ENCODE measurements at regions not wholly inside any gene's neighbourhood (a gene's known extent, or its start where the extent isn't known, plus 50 kb on each side); places are given as distances from the start of the nearest gene placed in this dataset.
A peak's percentile ranks its signal among the peaks of the same experiment; 100 is the strongest.

GRCh38 chr11:39288011-39288410, 2171.4 kb downstream of the LRRC4C start:
- no peak for DNase-seq

- no peak for DNase-seq
These were observed 2191.2 kb downstream of the LRRC4C start for GRCh38 chr11:39268176-39268690.

GRCh38 chr11:39255648-39256047, 2203.8 kb downstream of the LRRC4C start:
- no peak for DNase-seq

GRCh38 chr11:39249566-39250365, 2209.7 kb downstream of the LRRC4C start:
- no peak for DNase-seq

GRCh38 chr11:39247570-39248137, 2211.8 kb downstream of the LRRC4C start:
- DNase-seq = peak; percentile 1

GRCh38 chr11:39239553-39239952, 2219.9 kb downstream of the LRRC4C start:
- peak; percentile 32 for DNase-seq

- DNase-seq = no peak
These were observed 2222.5 kb downstream of the LRRC4C start for GRCh38 chr11:39236916-39237315.

GRCh38 chr11:39221550-39222138, 2237.8 kb downstream of the LRRC4C start:
- peak; percentile 48 for DNase-seq

GRCh38 chr11:39220501-39221230, 2238.8 kb downstream of the LRRC4C start:
- DNase-seq = no peak

GRCh38 chr11:39220069-39220468, 2239.4 kb downstream of the LRRC4C start:
- no peak for DNase-seq

- no peak for DNase-seq
These were observed 2249.5 kb downstream of the LRRC4C start for GRCh38 chr11:39209981-39210380.

- DNase-seq = peak; percentile 30
These were observed 2254.0 kb downstream of the LRRC4C start for GRCh38 chr11:39205236-39205995.

GRCh38 chr11:39192671-39193070, 2266.8 kb downstream of the LRRC4C start:
- no peak for DNase-seq

- no peak for DNase-seq
These were observed 2268.7 kb downstream of the LRRC4C start for GRCh38 chr11:39190751-39191150.

- no peak for DNase-seq
These were observed 2281.8 kb downstream of the LRRC4C start for GRCh38 chr11:39177678-39178077.

GRCh38 chr11:39174965-39175364, 2284.5 kb downstream of the LRRC4C start:
- no peak for DNase-seq

- DNase-seq = no peak
These were observed 2285.3 kb downstream of the LRRC4C start for GRCh38 chr11:39174196-39174595.

- DNase-seq = no peak
These were observed 2294.4 kb downstream of the LRRC4C start for GRCh38 chr11:39165021-39165420.

- DNase-seq = no peak
These were observed 2310.2 kb downstream of the LRRC4C start for GRCh38 chr11:39149214-39149613.

- no peak for DNase-seq
These were observed 2314.1 kb downstream of the LRRC4C start for GRCh38 chr11:39145346-39145745.

GRCh38 chr11:39144351-39145130, 2314.9 kb downstream of the LRRC4C start:
- DNase-seq = no peak

GRCh38 chr11:39139581-39139980, 2319.9 kb downstream of the LRRC4C start:
- DNase-seq = no peak

All from DMS53 (cell line).